GM18505 (cell line): ENCODE measurements at regions not wholly inside any gene's neighbourhood (a gene's known extent, or its start where the extent isn't known, plus 50 kb on each side); places are given as distances from the start of the nearest gene placed in this dataset.

ENCODE experiments used
- ATAC-seq: cut with Tn5 transposase; IDR thresholded peaks from one replicate; pipeline ENCODE4 v1.9.1; 2021; ENCODE audit not compliant: unreplicated experiment
- POLR2A ChIP-seq: IDR thresholded peaks from 4 replicates; pipeline ENCODE4 v1.6.1; 2011; ENCODE audit warnings: borderline replicate concordance; ENCODE audit not compliant: insufficient read depth, insufficient read length; ENCODE audit errors: extremely low read depth

GRCh38 chr13:73693215-73693614 lies 441.0 kb downstream of the KLF12 start:
- TF ChIP-seq POLR2A = no peak
- no peak for ATAC-seq

GRCh38 chr13:73691891-73692290 lies 442.3 kb downstream of the KLF12 start:
- no peak for ATAC-seq
- no peak for TF ChIP-seq POLR2A

- ATAC-seq = no peak
- no peak for TF ChIP-seq POLR2A
Measured at GRCh38 chr13:73687929-73688328, 446.3 kb downstream of the KLF12 start.

- ATAC-seq = no peak
- TF ChIP-seq POLR2A = no peak
Measured at GRCh38 chr13:73687087-73687486, 447.1 kb downstream of the KLF12 start.

- no peak for TF ChIP-seq POLR2A
- ATAC-seq = no peak
Measured at GRCh38 chr13:73684750-73685149, 449.5 kb downstream of the KLF12 start.

- no peak for ATAC-seq
- TF ChIP-seq POLR2A = no peak
Measured at GRCh38 chr13:73684286-73684685, 449.9 kb downstream of the KLF12 start.

GRCh38 chr13:73683746-73684145 lies 450.5 kb downstream of the KLF12 start:
- no peak for ATAC-seq
- no peak for TF ChIP-seq POLR2A

- no peak for TF ChIP-seq POLR2A
- ATAC-seq = no peak
Measured at GRCh38 chr13:73681779-73682178, 452.4 kb downstream of the KLF12 start.

- no peak for ATAC-seq
- no peak for TF ChIP-seq POLR2A
Measured at GRCh38 chr13:73681015-73681414, 453.2 kb downstream of the KLF12 start.

- ATAC-seq = no peak
- no peak for TF ChIP-seq POLR2A
Measured at GRCh38 chr13:73677048-73677601, 457.1 kb downstream of the KLF12 start.

GRCh38 chr13:73676550-73677047 lies 457.6 kb downstream of the KLF12 start:
- no peak for ATAC-seq
- no peak for TF ChIP-seq POLR2A

GRCh38 chr13:73675821-73676220 lies 458.4 kb downstream of the KLF12 start:
- no peak for ATAC-seq
- TF ChIP-seq POLR2A = no peak

GRCh38 chr13:73674570-73674969 lies 459.6 kb downstream of the KLF12 start:
- ATAC-seq = no peak

GRCh38 chr13:73673931-73674330 lies 460.3 kb downstream of the KLF12 start:
- ATAC-seq = no peak
- no peak for TF ChIP-seq POLR2A

More at GRCh38 chr13:73674570-73674969, 459.6 kb downstream of the KLF12 start:
- TF ChIP-seq POLR2A = no peak

- no peak for TF ChIP-seq POLR2A
- ATAC-seq = no peak
Measured at GRCh38 chr13:73672492-73672891, 461.7 kb downstream of the KLF12 start.
